SW 1271 (cell line): ENCODE measurements at regions not wholly inside any gene's neighbourhood (a gene's known extent, or its start where the extent isn't known, plus 50 kb on each side); places are given as distances from the start of the nearest gene placed in this dataset.
"Not testable (repeated sequence)": the region's sequence is repeated elsewhere in the genome, so short reads cannot be mapped to it uniquely, and the experiment has no call there.

Experiments
- DNase-seq, 2 experiments: peaks; one replicate each; lab custom pipeline; 2025; lab: John Stamatoyannopoulos, UW

DNA sequence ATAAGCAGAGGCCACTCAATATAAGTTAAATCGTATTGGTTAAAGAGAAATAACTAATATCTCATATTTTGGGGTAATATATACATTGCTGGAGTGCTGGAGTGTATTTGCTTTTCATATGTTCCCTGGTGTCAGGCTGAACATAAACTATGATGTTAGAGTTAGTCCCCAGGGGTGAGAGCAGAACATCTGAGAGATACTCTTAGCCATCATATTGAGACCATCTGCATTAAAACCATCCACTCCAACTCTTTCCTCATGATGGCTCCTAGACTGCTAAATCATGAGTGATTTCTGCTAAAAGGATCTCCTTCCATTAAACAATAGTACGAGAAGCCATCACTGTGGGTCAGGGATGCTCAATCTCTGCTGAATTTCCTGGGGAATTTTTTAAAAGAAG, 436.2 kb downstream of the DTWD2 start:
- no peak for DNase-seq

DNA sequence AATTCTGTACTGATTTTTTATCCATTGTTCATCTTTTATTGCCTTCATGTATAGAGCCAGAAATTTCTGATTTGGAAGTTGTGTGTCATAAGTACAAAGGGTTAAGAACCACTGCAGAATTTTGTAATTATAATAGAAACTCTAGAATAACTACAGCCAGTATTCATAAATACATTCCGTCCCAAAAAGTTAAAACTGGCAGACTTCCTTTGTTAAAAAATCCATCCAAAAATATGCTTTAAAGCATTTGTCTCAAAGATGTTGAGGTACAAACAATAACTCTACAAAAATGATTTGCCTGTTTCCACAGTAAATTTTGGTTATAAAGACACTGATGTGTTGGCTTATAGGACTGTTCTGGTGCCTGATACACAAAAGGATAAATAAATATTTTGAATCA, 436.6 kb downstream of the DTWD2 start:
- no peak for DNase-seq

DNA sequence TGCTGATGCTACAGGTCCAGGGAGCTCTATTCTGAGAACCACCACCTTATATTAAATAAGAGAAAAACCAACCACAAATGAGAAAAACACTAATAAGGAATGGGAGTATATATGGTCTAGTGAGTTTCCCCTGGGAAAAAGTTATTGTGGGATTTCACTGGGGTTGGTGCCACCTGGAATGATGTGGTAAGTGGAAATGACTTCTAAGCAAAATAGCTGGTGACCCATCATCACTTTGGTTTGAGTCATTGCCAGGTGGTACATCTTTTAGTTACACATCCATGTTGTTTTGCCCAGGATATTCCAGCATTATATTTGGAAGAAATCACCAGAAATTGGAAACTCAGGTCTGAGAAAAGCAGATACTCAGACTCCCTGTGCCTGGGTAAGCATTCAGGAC, 437.3 kb downstream of the DTWD2 start:
- DNase-seq: no peak

DNA sequence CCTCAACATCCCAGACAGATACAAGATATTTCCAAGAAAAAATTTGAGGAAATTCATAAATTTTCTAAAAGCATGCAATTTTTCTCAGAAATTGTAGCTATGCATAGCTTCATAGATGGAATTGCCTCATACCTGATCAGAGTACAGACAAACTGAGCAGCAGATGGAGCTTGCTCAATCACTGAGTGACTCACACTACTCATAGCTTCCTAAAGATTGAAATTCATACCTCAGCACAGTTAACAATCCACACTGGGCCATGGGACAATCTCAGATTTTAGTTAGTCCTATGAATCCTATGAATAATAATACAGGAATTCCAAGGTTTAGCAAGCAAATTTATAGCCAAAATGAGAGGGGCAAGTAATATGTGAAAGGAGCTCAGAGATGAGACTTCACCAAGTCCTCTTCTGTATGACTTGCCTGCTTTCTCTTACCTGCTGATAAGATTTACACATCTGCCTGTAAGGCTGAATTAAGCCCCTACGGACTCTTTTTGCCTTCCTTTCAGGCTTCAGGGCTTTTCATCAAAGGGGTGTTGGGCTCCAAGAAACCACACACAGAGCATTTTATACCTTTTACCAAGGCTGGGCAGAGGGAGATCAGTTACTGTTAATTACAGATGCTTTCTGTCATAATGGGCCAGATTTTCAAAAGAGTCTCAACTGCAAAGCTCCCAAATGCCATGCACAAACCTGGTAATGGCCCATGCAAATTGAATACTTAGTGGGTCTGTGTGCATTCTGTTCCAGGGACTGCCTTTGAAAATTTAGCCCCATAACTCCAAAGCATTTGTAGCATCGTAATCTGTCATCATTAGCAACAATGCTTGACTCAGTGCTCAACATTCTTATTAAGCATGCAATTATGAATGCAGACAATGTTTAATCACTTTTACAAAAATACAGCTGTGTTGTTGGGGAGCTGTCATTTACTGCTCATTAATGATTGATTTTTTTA, 439.3 kb downstream of the DTWD2 start:
- DNase-seq: no peak

DNA sequence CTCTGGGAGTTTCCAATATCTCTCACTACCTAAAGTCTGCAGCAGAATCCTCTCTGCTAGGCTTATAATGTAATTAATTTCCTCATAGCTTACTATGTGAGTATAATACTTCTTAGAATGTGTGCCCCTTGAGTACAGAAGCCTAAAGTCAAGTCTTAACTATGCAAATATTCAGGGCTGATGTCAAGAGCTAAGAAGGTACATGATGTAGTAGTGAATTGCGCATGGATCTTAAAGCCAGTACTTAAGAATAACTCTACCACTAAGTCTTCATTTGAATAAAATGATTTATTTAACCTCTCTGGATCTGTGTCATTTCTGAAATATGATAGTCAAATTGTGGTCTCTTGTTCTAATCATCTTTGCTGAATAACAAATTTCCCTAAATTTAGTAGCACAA, 442.9 kb downstream of the DTWD2 start:
- no peak for DNase-seq

DNA sequence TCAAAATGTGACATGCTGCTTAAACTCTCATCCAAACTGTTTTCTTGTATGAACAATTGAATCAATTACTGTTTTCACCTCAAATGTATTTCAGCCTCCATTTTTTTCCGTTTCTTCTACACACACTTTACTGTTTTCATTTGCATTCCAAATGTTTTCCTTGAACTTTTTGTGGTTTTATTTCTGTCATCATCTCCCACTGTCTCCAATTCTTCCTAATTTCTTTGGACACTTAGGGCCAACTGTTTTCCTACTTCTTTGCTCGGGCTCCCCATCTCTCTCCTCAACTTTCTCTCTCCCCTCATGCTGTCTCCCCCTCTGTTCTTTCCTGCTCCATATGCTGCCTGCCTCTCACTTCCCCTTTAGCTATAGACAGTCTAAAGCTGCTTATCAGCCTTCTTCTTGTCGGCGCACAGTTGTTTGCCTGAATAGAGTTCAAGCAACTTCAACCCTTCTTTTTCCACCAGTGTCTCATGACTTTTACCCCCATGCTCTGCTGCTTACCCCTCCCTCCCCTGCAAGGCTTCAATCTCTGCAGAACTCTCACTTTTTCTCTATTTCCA, 443.4 kb downstream of the DTWD2 start:
- no peak for DNase-seq

DNA sequence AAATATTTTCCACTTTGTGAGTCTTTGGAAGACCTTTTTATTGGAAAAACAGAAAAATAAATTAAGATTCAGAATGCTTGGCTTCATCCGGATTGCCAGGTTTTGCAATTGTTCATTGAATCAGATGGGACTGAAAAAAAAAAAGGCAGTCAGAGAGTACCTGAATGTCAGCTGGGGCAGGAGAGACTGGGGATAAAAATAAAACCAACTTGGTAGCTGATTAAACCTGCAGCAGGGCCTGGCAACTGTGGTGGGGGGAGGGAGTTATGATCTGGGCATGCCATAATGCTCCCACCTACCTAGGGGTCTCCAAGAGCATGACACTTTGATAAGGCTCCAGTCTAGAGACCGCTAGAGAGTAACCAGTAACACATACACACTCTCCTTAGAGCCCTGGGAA, 454.4 kb downstream of the DTWD2 start:
- DNase-seq: no peak

DNA sequence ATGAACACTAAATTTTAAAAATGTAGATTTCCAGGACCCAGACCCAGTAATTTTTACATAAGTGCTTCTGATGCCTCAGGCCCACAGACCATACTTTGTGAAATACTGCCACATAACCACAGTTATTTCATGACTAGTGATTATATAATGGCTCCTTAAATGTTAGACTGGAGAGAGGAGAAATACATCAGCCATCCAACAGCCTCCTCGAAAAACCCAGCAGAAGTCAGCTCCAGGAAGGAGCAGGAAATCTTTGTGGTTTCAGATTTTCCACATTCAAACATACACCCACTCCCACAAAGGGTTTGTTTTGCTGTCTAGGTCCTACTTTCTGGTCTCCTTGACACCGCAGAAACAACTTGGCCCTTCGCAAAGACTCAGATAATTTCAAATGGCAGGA, 455.2 kb downstream of the DTWD2 start:
- DNase-seq: no peak

DNA sequence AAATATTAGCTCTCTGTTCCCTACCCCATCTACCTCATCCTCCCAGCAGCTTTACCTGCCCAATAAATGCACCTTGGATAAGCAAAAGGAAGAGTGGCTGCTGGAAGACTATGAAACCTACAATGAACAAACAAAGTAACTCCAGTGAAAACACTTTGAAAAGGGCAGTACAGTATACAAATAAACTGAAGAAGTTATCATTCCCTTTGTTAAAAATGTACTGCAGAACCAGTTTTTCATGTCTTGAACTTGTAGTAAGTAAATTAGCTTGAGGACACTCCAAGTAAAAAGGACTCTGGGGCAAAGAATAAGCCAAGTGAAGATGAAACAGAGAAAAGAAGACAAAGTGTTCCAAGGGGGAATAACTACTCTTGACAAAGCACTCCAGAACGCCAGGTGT, 457.1 kb downstream of the DTWD2 start:
- DNase-seq: no peak

DNA sequence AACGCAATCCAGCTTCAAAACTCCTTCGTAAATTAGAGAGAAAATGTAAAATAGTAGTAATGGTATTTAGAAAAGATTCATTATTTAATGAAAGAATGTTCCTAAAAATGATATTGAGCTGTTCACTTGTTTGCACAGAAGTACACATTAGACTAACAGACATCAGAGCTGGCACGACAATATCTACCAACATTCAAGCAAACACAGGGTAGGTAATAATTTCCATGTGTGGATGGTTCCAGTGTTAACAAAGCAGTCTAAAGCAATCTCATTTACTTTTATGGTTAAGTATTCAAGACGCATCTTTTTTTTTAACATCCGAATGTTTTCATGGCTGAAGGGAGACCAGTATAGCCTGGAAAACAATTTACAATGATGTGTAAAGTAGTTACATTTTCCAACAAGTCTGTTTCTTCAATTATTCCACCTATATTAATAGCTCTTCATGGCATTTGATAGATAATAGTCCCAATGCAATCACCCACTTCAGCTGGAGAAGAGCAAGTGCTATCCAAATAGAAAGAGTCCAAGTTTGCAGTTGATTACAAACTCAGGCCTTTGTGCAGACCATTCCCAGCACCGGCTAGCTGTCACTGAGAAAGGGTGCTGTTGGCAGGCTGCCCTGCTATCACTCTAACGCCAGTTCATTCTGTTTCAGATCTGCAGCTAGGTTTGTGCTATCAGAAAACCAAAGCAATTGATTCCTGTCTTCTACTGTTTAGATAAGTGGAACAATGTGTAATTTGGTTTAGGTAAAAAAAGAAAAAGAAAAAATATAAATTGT, 458.8 kb downstream of the DTWD2 start:
- DNase-seq: no peak

DNA sequence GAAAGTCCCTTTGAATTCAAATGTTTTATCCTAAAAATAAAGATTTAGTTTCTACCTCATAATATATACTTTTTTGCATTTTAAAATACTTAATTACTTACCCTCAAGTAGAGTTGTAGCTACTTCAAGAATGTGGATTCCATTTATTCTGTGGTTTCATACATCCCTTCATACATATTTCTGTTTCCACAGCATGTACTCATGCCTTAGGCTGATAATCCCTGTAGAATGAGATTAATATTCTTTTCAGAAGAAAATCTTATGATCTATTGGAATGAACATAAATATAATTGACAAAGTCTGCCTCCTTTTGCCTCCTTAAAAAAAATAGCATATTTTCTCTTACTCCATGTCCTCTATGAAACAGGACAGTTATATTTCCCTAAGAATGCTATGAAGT, 465.7 kb downstream of the DTWD2 start:
- no peak for DNase-seq

DNA sequence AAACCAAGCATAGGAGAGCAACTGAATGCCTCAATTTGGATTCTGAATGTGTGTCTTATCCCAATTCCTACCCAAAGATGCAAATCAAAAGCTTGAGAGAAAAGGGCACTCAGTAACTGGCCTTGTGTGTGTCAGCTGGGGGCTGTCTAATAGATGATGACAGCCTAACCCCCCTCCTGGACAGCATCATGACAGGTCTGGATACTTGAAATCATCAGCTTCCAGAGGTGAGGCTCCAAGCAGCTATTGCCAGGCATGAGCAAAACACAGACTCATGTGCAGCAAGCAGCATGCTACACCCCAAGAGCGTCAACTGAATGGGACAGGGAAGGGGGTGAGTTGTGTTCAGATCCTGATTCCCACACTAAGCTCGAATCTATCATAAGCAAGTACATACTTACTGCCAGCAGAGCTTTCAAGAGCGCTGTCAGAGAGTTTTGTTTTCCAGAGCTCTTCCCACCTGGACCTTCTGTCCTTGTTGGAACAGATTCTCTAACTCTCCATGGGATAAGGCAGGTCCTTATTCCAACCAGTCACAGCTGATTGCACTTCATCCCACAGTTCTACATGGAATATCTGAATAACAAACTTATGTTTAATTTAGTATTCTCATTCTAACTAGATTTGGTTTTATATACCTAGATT, 467.5 kb downstream of the DTWD2 start:
- DNase-seq: no peak

DNA sequence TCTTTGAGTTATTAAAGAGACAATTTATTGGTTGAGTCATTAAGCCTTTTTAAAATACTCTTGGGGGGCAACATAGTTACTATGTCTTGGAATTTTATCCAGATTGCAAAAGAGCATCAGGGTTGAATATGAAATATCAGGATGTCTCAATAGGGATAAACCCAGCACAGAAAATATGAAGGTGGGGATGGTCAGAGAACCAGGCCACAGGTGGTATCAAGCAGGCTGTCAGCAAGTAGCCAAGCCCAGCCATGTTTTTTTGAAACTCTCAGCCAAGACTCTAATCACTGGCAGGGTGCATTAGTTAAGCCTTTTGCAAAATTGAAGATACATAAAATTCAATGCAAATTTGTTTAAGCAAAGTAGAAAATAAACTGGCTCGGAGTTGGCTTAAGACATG, 468.9 kb downstream of the DTWD2 start:
- DNase-seq: no peak

DNA sequence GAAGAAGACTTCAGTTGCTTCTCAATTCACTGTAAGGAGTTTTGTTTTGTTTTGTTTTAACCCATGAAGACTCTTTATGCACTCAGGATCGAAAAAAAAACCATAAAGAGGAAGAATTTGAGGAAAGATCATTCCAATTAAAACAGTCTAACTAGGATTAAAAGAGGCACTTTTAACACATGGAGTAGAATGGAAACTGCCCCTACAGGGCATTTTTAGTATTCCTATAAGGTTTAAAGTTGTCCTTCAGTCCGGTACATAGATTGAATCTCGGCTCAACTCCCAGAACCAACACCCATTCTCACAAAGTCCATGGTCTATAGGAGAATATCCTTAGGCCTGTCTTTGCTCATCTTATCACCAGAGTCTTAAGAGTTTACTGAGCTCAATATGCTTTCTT, 469.6 kb downstream of the DTWD2 start:
- no peak for DNase-seq

DNA sequence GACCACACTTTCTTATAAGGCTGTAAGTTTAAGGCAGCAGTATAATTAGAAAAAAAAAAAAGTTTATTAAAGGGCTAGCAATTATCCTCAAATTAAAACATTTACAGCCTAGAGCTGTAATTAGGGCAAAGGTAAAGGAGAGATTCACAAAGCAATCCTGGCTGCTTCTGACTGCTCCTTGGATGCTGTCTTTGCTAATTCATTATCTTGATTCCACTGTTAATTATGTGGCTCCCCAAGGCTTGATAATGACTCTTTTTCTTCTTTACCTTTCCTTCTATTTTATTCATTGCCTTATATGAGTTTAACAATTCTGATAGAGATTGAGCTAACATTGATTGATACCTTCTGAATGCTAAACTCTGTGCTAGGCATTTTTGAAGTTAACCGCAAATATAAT, 476.5 kb downstream of the DTWD2 start:
- DNase-seq: no peak

DNA sequence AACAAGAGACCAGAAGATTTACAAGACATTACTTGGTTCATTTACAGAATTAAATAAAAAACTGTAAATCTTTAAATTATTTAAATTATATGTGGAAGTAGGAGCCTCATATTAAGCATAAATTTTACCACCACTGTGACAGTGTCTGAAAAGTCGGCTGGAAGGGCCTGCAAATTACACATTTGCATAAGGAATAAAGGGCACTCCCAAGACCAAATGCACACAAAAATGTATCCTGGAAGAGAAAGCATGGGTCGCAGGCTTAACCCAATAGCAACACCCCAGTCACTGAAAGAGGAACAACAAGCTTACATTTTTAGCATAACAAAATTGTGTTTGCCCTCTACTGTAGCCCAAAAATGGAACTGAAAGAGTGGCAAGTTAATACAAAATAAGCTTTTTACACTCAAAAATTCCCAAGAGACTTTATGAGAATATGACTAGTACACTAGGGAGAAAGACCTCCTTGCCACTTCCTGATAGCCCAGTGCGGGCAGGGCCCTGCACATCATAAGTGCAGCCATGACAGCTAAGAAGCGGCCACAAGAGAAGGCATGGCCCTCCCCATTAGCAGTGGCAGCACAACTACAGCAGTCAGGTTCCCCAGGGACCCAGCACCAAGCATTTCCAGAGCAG, 482.0 kb downstream of the DTWD2 start:
- DNase-seq: no peak

DNA sequence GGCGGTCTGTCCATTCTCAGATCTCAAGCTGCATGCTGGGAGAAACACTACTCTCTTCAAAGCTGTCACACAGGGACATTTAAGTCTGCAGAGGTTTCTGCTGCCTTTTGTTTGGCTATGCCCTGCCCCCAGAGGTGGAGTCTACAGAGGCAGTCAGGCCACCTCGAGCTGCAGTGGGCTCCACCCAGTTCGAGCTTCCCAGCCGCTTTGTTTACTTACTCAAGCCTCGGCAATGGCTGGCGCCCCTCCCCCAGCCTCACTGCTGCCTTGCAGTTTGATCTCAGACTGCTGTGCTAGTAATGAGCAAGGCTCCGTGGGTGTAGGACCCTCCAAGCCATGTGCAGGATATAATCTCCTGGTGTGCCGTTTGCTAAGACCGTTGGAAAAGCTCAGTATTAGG, 486.1 kb downstream of the DTWD2 start:
- not testable (repeated sequence) for DNase-seq

DNA sequence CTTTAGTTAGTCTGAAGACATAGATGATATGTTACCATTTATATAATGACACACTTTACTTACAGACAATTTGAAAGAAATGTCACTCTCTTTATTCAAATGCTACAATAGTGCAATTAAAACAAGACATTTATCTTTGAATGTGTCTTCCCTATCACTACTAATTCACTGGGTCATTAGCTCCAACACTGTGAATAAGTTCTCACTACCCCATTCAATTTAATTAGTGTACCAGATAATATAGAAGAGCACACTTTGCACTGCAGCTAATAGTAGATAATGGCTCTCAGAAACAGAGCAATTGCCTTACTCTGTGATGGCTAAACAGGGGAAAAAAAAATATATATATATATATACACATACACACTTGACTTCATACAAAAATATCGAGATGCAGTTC, 497.0 kb downstream of the DTWD2 start:
- DNase-seq: no peak

DNA sequence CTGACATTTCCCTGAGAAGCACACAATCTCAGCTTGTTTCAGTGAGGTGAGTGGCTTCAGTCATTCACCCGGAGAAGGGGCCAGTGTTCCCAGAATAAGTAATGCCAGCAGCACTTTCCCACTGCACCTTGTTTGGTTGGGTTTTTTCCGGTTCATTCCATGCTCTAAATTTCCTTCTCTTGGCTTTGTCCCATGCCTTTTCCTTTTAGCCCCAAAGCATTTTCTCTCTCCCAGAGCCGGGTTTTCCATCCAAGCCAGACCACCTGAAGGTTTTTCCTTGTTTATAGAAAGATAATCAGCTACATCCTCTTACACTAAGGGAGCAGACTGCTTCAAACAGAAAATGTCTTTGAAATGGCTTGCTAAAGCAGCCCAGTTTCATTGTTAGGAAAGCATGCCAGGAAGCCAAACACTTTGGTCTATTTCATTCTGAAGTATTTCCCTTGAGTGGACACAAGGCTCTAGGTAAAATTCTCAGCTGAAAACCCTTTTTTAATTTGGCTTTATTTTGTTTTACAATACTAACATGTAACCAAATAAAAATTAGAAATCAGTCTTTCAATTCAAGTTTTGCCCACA, 501.6 kb downstream of the DTWD2 start:
- DNase-seq: no peak

DNA sequence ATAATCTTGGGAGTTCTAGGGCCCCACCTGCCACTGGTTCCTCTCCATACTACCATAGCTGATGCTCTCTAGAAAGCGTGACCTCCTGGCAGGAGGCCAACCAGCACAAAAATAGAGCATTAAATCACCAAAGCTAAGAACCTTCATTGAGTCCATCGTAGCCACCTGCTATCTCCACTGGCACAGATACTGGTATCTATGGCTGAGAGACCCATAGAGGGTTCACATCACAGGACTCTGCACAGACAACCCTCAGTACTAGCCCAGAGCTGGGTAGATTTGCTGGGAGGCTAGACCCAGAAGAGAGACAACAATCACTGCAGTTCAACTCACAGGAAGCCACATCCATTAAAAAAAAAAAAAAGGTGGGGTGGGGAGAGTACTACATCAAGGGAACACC, 509.1 kb downstream of the DTWD2 start:
- no peak for DNase-seq

DNA sequence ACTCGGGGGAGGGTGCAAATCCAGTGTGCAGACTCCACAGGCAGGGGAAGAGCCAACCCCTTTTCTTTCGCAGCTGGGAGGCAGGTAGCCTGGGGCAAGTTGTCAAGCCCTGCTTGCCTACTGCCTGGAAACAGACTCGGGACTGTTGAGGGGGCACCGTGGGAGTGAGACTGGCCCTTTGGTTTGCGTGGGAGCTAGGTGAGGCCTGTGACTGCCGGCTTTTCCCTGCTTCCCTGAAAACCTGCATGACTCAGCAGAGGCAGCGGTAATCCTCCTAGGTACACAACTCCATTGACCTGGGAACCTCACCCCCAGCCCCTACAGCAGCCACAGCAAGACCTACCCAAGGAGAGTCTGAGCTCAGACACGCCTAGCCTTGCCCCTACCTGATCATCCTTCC, 509.5 kb downstream of the DTWD2 start:
- DNase-seq: no peak

DNA sequence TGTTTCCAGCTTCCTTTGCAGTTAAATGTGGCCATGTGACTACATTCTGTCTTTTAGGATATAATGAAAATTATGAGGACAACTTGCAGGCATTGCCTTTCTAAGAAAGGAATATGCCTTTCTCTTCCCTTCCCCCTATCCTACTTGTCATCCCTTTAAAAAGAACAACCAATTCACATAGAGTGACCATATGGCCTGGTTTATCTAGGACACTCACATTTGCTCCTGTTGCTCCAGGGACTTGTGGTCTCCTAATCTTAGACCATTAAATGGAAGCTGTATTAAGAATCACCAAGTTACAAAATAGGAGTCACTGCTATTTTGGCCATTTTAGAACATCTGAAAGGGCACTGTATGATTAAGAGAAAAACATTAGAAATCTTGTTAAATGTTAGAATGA, 520.3 kb downstream of the DTWD2 start:
- no peak for DNase-seq
